ENCODE measurements at regions not wholly inside any gene's neighbourhood (a gene's known extent, or its start where the extent isn't known, plus 50 kb on each side); places are given as distances from the start of the nearest gene placed in this dataset.

DNA sequence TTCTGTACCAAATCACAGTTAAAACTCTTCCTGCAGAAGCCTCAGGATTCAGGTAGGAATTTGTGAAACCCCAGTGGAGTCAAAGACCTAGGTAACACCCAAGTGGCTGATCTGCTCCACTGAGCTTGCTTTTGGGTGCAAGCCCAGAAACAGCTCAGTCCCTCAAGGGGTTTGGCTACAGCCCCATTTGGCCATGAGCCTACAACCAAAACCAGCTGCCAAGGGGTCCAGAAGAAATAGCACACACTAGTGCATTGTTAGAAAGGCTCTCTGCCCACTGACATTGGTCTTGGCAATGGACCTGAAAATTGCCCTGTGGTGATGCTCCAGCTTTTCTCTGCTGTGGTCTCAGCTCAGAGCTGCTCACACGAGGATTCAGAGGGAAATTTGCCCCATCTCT is 577.4 kb upstream of the INTU start:
- DNase-seq, result no peak

DNA sequence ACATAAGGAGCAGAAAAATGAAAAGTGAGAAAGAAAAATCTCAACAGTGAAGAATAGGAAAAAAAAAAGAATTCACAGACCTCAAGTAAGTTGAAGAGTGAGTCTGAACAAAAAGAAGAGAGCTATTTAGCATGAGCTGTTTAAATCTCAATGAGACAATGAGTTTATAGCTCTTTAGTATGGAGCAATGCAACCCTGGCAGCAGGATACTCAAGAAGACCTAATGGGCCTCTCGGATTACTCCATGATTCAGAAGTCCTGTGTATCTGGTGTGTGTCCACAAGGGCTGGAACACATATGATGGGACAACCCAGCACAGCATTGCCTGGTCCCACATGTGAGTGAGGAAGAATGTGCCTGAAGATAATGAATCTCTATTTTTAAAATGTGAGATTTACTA is 563.1 kb upstream of the INTU start:
- no peak for DNase-seq

DNA sequence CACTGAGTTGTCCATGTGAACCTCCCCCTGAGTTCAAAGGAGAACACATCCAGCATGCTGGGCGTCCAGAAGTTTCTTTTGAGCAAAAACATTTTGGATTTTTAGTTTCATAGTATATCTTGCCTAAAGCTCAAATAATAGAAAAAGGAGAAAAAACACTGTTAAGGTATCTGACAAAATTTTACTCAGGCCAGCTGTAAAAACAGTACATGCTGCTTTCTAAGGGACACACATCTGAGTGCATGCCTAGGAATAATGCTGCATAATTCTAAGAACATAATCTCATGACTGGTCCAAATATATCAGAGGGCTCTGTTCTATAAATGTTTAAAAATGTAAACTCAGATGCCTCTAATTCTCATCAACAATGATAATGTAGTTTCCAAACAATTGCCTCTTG is 561.3 kb upstream of the INTU start:
- no peak for DNase-seq

DNA sequence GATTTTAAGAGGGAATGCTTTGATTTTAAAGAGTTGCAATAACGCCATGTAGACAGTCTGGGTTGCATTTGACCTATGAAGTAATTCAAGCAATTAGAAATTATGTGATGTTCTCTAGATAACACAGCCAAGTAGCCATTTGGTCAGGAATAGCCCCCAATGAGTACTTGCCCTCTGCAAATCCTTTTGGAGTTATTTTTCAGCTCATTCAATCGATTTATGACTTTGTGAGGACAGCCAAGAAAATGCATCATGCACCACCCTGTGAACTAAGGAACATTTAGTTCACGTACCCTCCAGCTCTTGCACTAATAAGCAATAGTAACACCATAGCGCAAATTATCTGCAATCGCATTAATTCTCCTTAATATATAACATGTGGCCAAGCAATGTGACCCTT is 552.6 kb upstream of the INTU start:
- no peak for DNase-seq

DNA sequence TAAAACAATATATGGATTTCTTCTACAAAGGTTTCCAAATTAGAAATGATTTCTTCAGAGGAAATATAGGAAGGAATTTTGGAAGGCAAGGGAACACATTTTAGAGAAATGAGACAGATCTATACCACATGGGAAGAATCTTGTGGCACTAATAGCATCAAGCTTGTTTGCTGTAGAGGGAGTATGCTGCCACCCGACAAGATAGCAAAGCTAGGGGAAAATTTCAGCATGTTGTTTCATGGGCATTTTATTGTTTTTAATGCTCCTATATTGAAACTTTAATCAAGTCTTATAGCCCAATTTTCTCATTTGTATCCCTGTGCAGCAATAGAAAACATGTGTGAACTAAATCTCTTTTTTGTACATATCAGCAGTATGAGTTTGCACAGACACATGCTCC is 551.7 kb upstream of the INTU start:
- no peak for DNase-seq

DNA sequence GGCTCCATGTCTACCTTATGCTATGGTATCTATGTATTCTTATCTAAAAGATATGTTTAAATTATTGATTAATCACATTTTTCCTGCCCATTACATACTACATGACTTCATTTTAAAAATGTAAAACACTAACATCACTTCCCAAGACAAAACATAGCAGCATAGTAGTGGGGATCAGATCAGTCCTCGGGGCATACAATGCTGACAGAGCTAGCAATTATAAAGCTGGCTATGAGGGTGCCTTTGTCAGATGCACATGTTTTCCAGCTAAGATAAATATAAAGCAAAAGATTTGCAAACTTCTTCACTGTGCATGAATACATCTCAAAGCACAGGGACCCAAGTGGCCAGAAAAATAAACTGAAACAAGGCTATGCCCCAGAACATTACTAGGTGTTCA is 549.8 kb upstream of the INTU start:
- DNase-seq, result no peak

DNA sequence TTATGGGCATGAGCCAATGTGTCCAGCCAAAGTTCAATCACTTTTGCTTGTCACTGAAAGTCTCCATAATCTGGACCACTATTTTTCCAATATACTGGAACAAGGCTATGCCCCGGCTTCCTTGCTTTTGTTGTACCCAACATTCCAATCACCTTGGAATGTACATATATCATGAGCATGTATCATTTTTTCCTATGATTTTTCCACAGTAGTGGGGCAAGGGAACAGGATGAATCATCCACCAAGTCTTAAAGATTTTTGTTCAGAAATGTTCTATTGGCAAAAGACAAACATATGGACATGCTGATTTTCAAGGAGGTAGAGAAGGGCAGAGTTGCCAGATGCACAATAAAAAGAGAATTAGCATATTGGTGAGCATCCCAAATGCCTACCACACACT is 548.1 kb upstream of the INTU start:
- DNase-seq, result no peak

DNA sequence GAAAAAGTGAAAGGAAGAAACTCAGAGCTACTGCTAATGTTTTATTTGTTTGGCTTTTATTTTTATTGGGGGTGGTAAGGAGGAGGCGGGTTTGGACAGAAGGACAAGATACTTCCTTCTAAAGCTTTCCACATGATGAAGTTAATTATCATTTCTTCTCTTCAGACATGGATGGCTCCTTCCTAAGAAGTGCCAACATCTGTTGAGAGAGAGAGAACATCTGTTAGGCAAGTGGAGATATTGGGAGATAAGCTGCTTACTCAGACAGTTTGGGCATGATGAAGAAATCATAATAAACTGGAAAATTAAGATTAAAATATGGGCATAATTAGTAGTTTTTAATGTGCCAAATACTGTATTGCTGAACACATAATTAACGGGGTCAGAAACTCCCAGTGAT is 535.7 kb upstream of the INTU start:
- DNase-seq, result no peak

DNA sequence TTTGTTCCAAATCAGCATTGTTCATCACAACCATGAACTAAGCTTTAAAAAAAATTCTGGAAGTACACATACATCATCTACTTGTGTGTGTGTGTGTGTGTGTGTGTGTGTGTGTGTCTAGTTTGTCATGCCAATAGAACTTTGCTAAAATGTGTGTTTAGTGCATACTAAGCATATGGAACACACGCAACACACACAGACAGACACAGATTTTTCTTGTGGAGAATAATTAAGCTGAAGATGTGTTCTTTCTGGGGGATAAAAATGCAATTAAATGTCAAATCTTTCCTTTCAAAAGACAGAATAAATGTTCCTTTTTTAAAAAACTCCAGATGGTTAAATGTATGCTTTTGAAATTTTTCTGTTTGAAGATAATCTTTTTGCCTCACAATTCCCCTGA is 530.4 kb upstream of the INTU start:
- DNase-seq, result no peak

DNA sequence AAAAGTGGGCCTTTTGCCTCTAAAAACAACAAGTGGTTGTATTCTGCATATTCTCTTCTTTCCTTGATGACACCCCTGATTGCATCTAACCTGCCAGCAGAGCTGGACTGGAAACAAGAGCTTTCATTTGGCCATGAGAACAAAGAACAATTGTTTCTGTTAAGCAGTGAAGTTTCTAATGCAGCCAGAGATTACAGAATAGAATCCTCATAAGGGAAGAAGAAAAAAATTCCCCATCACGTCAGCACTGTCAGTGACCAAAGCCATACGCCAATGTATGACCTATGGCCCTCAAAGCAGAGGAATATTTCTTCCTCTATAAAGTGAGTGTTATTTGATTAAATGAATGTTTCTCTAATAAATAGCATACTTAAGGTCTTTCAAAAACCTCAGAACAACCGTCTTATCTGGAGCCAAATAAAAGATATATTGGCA is 529.1 kb upstream of the INTU start:
- DNase-seq, result no peak

DNA sequence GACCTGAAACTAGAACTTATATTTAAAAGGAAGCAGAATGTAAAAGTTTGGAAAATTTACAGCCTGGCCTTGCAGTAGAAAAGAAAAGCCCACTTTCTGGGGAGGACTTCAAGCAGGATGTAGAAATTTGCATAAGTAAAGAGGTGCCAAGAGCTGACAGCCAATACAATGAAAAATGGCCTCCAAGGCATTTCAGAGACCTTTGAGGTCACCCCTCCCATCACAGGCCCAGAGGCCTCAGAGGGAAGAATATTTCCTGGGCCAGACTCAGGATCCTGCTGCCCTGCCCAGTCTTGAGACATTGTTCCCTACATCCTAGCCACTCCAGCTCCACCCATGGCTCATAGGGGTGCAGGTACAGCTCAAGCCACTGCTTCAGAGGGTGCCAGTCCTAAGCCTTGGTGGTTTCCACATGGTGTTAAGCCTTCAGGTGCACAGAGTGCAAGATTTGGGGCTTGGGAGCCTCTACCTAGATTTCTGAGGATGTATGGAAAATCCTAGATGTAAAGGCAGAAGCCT is 518.9 kb upstream of the INTU start:
- DNase-seq, result no peak

DNA sequence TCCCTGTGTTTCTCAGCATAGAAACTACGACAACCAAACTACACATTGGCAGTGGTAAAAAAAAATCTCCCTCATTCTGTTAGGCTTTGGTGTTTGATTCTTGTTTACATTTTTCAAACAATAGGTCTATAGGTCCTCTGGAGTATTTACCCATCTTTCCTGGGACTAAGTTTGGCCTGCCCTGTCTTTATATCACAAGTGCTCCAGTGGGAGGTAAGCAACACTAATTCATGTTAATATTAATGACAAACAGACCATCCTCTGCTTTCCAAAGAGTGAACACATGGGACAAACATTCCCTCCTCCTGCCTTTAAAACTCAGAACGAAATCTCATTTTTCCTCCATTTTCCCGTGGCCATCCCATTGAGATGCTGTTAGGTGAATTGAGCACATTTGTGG is 514.1 kb upstream of the INTU start:
- DNase-seq, result no peak

DNA sequence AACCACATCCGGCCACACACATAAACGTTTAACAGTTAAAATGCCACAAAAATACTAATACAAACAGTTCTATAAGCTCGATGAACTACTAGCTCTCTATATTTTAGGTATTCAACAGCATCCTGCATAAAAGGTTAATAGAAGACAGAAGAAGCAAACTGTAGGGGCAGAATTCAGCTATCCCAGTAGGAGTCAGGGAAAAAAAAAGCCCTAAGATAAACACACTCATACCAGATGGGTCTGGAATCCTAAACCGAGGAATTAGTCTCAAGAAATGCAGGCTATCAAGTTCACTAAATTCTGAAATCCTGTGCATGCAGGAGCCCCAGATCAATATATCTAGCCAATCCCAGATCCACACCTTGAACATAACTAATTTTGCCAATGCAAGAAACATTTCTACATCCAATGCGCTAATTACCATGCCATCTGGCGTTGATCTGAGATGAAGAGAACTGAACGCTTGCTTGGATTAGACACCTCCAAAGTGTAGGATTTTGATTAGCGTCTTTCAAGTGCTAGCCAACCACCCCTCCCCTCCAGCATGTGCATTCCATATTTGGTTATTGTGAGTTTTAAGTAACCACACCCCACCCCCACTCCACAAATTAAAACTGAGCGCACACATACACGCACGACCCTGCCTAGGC is 512.2 kb upstream of the INTU start:
- no peak for DNase-seq

DNA sequence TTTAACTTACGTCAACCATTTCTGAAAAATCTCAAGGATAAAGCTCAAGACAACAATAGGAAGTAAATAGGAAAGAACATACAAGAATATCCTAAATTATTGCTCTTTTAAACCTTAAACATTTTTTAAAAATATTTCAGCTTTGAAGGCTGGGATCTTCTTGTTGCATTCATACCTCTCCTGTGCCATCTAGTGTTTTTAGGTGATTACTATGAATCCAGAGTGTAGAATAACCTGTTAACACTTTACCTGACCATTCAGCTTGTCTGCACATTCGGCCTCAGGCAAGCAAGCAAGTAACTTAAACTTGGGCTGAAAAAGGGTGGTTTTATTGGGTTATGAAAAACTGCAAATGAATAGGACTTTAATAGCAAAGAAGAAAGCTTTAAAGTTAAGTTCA is 507.8 kb upstream of the INTU start:
- DNase-seq, result no peak

DNA sequence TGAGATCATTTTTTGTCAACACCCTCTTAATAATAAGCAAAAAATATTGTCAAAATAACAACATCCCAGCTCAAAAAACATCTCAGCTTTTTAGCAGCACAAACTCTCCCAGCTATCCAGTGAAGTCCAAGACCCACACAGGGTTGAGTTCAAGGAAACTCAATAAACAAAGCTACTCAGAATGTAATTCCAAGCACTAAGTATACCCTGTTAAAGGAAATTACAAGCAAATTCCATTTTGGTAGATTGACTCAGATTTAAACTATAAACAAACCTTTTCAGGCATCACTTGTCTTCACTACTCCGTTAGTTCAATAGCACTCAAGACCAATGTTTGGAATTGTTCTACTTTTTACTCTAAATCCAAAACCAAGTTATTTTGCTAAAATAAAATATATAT is 506.0 kb upstream of the INTU start:
- DNase-seq, result no peak

DNA sequence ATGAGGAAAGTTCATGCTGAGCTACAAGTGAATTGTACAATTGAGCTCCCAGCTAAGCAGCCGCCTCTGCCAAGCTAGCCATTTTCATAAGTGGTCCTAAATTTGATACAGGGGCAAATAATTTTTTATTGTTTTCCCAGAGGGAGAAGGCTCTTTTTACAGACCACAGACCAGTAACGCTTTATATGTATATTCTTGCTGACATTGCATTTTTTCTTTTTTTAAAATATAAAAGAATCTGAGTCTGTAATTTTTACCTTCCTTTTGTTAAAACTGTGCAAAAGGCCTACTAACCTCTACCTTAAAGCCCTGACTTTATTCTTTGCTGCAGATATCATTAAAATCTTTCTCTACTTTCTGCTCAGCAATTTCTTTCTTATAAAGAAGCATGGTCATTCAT is 501.2 kb upstream of the INTU start:
- DNase-seq, result no peak

DNA sequence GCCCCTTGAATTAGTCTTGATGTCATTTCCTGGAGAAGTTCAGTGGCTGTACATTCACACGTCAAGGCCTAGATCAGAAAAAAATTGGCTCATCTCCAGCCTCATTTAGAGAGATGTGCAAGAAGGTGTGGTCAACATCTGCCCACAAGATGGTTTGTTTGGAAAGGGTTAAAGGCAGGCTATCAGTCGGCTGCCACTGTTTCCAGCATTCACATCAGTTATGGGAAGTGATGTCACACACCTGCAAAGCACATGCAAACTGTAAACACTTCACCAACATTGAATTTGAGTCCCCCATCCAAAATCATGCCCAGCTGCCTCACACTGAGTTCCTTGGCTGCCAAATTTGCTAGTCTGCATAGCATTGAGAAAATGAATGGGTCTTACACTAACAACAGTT is 498.3 kb upstream of the INTU start:
- DNase-seq, result no peak

DNA sequence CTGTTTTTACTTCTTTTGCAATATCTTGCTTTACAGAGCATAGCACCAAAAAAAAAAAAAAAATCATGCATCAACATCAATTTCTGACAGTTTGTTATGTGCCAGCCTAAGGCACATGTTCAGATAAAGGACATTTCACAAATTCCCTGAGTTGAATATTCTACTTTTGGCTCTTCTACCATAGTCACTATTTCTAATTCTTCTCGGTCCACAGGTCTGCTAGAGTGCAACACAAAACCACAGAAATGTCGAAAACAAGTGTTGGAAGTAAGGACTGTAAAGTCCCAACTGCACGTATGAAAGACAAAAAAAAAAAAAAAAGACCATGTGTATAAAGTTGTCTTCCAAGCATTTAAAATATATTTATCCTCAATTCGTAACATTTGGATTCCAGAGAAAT is 494.2 kb upstream of the INTU start:
- no peak for DNase-seq

DNA sequence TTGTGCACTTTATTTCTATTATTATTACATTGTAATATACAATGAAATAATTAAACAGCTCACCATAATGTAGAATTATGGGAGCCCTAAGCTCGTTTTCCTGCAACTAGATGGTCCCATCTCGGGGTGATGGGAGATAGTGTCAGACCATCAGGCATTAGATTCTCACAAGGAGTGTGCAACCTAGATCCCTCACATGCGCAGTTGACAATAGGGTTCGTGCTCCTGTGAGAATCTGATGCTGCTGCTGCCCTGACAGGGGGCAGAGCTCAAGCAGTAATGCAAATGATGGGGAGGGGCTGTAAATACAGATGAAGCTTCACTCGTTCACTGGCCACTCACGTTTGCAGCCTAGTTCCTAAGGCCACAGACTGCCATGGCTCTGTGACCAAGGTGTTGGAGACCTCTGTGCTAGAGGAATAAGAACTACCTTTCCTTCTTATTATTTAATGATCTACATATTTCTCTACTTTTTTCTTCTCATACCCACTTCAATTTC is 492.9 kb upstream of the INTU start:
- no peak for DNase-seq

DNA sequence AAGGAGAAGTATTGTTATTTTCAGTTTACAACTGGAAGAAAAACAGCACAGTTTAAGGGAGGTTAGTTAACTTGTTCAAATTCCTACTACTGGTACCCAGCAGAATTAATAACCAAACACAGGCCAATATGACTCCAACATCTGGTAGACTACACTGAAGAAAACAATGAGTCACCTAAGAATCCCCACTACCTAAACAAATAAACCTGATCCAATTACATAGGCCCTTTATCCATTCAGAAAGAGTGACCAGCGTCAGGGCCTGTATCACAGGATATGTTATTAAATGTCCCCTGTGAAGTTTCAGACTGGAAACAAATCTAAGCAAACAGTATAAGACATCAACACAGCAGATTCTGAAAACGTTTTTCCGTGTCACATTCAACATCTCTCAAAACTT is 492.5 kb upstream of the INTU start:
- DNase-seq, result no peak

DNA sequence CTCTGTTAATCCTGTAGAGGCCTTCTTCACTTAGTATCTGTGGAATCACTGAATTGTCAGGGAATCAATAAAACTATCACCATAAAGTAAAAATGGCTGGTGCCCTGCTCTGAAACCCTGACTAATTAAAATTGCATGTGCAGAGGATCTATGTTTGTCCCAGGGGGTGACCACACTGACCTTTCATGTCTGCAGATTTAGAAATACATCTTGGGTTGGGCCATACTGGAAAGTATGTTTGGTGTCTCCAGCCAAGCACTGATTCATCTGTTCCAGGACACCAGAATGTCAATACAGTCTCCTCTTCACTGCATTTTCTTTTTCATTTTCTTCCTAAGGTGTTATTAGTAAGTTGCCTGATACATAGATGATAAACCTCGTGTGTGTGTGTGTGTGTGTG is 490.9 kb upstream of the INTU start:
- DNase-seq, result no peak

DNA sequence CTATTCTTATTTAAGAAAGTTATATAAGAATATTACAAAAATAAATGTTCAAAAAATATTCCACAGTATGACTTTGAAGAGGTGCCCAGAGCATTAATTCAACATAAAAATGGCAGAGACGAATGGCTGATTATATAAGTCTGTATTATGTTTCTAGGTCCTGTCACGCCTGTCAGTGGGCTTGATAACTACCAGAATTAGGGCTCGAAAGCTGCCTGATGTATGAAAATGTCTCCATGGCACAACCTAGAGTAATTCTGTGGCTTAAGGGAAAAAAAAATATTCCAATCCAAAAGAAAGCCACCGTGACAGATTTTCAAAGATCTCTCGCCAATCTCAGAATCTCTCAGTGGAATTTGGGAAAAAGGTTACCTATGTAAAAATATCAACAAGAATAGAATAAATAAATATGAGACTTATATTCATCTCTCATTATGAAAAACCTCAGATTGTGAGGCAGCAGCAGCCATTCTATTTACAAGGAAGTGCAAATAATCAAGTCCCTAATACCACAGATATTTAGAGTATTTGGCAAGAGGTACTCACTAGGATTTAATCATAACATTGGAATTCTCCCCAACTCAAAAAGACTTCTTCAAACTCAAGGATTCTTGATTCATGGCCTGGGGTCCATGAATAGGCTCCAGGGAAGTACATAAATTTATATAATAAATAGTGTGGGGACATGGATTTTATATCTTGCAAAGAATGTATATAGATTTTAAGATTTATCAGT is 489.1 kb upstream of the INTU start:
- DNase-seq, result no peak

DNA sequence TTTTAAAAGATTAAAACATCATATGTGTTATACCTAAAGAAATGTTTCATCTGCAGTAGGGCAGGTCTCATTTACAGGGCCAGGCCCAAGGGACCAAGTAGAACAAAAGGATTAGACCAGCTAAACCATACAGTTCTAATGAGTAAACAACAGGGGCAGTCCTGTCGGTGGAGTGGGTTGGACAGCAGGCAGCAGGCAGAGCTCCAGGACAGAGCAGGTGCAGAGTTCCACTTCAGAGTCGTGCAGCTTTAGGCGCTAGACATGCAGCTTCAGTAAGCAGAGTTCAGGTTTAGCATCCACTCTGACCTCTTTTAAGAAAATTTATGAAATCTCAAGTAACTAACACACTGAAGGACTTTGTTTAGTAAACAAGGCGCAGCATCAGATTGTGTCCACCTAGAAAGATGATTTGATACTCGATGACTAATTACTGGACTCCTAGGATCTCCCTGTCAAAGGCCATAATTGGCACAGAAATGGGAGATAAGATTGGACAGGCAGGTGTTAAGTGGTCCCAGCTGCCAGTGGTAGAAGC is 487.7 kb upstream of the INTU start:
- DNase-seq, result no peak

DNA sequence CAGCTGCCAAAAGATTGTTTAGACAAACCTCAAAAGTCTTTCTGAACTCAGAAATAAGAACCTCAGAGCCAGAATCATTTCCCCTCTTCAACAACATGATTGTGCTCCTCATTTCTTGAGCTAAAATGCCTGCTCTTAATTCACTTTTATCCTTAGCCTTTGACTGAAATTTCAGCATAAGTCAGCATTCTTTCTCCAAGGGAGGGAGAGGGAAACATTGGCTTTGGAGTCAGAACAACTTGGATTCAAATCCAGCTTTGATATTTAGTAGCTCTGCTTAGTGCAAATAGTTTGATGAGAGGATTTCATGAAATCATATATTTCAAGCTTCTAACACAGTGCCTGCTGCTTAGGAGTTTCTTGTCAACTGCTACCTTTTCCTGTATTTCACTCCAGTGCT is 484.6 kb upstream of the INTU start:
- DNase-seq, result no peak
